ENCODE measurements at regions not wholly inside any gene's neighbourhood (a gene's known extent, or its start where the extent isn't known, plus 50 kb on each side); places are given as distances from the start of the nearest gene placed in this dataset.

DNA sequence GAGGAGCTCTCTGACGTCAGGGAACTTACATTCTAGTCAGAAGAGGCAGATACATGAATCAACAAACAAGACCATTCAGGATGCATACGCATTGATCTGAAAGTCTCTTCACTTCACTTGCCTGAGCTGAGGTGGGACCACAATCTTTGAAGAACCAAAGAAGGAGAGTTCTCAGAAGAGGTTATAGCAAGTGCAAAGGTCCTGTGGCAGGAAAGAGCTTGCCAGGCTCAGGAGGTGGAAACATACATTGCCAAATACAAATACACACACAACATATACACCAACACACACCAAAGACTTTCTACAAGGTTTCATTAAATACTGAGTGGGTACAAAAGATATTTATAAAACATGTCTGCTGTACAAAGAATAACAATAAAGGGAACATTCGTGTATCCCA lies 86.8 kb upstream of the GJB5 start:
- TF ChIP-seq, protein P1, sequence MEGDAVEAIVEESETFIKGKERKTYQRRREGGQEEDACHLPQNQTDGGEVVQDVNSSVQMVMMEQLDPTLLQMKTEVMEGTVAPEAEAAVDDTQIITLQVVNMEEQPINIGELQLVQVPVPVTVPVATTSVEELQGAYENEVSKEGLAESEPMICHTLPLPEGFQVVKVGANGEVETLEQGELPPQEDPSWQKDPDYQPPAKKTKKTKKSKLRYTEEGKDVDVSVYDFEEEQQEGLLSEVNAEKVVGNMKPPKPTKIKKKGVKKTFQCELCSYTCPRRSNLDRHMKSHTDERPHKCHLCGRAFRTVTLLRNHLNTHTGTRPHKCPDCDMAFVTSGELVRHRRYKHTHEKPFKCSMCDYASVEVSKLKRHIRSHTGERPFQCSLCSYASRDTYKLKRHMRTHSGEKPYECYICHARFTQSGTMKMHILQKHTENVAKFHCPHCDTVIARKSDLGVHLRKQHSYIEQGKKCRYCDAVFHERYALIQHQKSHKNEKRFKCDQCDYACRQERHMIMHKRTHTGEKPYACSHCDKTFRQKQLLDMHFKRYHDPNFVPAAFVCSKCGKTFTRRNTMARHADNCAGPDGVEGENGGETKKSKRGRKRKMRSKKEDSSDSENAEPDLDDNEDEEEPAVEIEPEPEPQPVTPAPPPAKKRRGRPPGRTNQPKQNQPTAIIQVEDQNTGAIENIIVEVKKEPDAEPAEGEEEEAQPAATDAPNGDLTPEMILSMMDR (IDR thresholded peaks at IDR 0.05) = no peak
- TF ChIP-seq EP300 (IDR thresholded peaks at IDR 0.05) (no peak), POLR2AphosphoS5 (IDR thresholded peaks at IDR 0.05) (no peak), POLR2A (IDR thresholded peaks at IDR 0.05) (no peak)
